ENCODE measurements at regions not wholly inside any gene's neighbourhood (a gene's known extent, or its start where the extent isn't known, plus 50 kb on each side); places are given as distances from the start of the nearest gene placed in this dataset.

DNA sequence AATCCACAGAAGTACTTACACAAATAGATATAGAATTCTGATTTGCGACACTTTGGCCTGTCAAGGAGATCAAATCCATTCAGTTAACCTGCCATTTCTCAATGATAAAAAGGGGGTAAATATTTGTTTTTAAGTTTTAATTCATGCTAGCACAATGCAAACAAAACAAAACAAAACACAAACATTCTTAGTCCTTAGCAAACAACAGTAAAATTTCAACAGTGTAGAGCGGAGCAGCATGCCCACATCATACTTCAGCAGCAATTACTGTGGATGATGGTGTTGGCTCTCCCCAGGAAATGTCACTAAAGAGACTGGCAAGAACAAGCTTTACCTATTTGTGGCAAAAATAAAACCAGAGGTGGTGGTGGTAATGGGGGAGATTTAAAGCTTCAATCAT lies 625.2 kb upstream of the PCDH20 start:
- Histone ChIP-seq H3K14ac (replicated peaks; ENCODE audit: low read depth, low read length) (no peak overlapping the region), H3K27ac (ENCODE audit: insufficient read depth, low read length) (no peak overlapping the region), H4K91ac (ENCODE audit: insufficient read depth, low read depth, low read length) (no peak overlapping the region), H2BK5ac (ENCODE audit: low read depth, low read length, poor library complexity, severe bottlenecking) (no peak overlapping the region), H3K9me3 (ENCODE audit: control insufficient read depth, insufficient read depth, low read length) (0 out of 2 replicates have a peak, but pooled peaks cover 2% of the 10 kb centered on the region), H2AK5ac (ENCODE audit: low read depth, low read length) (no peak overlapping the region), H3K9ac (ENCODE audit: low read depth, low read length) (no peak overlapping the region), H3K4me3 (ENCODE audit: insufficient read depth, low read depth, low read length) (no peak overlapping the region), H3K9me1 (ENCODE audit: insufficient read depth, low read length) (no peaks in the 10 kb centered on the region), H4K5ac (ENCODE audit: low read depth, low read length) (no peak overlapping the region), H2BK120ac (ENCODE audit: low read depth, low read length) (no peak overlapping the region), H3K79me1 (ENCODE audit: low read depth in 1 of 2, low read length in 2 of 2) (no peaks in the 10 kb centered on the region), H3K4ac (ENCODE audit: low read depth, low read length) (no peak overlapping the region), H3K36me3 (ENCODE audit: control insufficient read depth, insufficient read depth, low read length) (no peaks in the 10 kb centered on the region), H4K20me1 (ENCODE audit: insufficient read depth, low read length) (no peaks in the 10 kb centered on the region), H2BK20ac (ENCODE audit: low read depth, low read length) (no peak overlapping the region), H4K8ac (ENCODE audit: low read depth in 2 of 2, low read length in 2 of 2) (no peak overlapping the region), H3K18ac (ENCODE audit: low read depth, low read length) (no peak overlapping the region), H3K4me1 (ENCODE audit: control insufficient read depth, insufficient read depth, low read length) (no peaks in the 10 kb centered on the region), H2BK15ac (ENCODE audit: low read depth, low read length) (no peak overlapping the region), H2AK9ac (replicated peaks; ENCODE audit: low read depth, low read length, poor library complexity) (no peak overlapping the region), H3K4me2 (ENCODE audit: low read depth, low read length) (no peak overlapping the region), H3K27me3 (ENCODE audit: control insufficient read depth, insufficient read depth, low read length) (no peaks in the 10 kb centered on the region), H3K56ac (ENCODE audit: extremely low read depth, insufficient read depth, low read length) (no peak overlapping the region), H3K23ac (ENCODE audit: low read depth, low read length) (no peak overlapping the region), H2AFZ (replicated peaks; ENCODE audit: low read length, poor library complexity) (no peak overlapping the region)
- TF ChIP-seq NFE2L2 (IDR thresholded peaks at IDR 0.05; ENCODE audit: low read depth, low read length) = no peak
- no peak for TF ChIP-seq MAFK (IDR thresholded peaks at IDR 0.05; ENCODE audit: low read depth, low read length)
- TF ChIP-seq FOS (IDR thresholded peaks at IDR 0.05; ENCODE audit: low read depth, low read length) = no peak
- no peak for TF ChIP-seq CHD1 (IDR thresholded peaks at IDR 0.05; ENCODE audit: low read depth, low read length)
- no peak for TF ChIP-seq RCOR1 (IDR thresholded peaks at IDR 0.05; ENCODE audit: insufficient replicate concordance, low read length)
- no peak for TF ChIP-seq RAD21 (IDR thresholded peaks at IDR 0.05; ENCODE audit: low read length)
- DNase-seq (no peak), ATAC-seq (ENCODE audit: low read depth) (no peak)
- ChIA-PET CTCF (no interaction called here), POLR2A (ENCODE audit: unreplicated experiment) (no interaction called here)
- intact Hi-C loops (cut with micrococcal nuclease) = no loop called here
- BruUV-seq (replicated peaks) = no TSS peak
- dilution Hi-C loops (cut with HindIII; ENCODE audit: low sequenced_read_pairs, unreplicated experiment) = no loop called here
- WGBS, 2 experiments (ENCODE audit: extremely low coverage in 2 of 2, insufficient read length in 1 of 2) = no CpG with 5 or more reads among the region's 2 CpGs
- in situ Hi-C loops (cut with MboI; ENCODE audit: low sequenced_read_pairs) = no loop called here
